DMS53 (cell line): ENCODE measurements at regions not wholly inside any gene's neighbourhood (a gene's known extent, or its start where the extent isn't known, plus 50 kb on each side); places are given as distances from the start of the nearest gene placed in this dataset.

Source experiments
- DNase-seq: peaks from one replicate; lab custom pipeline; 2025; lab: John Stamatoyannopoulos, UW

DNA sequence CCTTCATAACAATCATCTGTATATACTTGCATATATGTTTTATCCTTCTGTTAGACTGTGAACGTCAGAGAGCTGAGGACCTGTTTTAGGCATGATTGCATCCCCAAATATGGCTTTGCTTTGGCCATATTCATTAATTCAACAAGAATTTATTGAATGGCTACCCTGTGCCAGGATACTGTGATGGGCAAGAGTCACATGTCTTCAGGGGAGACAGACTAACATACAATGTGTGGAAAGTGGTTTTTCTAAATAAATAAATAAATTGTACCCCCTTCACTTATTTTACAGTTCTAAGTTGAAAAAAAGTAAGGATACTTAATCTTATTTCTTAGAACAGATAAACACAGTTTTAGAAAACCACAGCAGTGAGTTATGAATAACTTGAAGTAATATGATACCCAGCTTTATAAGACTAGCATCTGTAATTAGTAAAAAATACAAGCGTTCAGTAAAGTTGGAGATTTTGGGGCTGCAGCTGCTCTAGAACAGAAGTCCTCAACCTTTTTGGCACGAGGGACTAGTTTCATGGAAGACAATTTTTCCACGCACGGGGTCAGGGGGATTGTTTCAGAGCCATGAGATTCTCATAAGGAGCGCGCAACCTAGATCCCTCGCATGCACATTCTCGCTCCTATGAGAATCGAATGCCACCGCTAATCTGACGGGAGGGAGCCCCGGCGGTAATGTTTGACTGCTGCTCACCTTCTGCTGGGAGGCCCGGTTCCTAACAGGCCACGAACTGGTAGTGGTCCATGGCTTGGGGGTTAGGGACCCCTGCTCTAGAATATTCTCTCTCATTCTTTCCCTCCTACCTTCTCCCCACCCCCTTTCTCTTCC, 89.4 kb upstream of the MTPN start:
- no peak for DNase-seq

DNA sequence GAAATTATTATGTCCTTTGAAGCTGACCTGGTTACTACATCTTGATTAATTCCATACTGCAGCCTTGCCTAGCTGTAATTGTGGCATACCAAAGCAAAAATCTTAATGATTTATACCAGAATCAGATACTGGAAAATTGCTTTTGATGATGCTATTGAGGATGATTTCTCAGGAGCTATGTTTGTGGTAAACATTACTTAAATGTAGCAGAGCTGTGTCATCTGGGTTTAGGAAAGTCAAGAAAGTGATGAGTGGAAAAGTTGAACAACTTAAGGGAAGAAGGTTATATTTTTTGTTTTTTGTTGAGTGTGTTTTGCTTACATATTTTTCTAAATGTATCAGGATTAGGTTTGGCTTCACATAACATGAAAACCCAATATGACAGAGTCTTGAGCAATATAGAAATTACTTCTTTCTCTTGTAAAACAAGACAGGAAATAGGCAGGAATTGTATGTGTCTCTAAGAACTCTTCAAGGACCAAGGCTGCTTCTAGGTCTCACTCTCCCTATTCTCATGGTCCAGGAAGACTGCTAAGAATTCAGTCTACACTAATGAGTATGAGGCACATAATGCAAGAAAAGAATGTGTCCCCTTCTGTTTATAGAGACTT, 87.6 kb upstream of the MTPN start:
- DNase-seq = no peak

DNA sequence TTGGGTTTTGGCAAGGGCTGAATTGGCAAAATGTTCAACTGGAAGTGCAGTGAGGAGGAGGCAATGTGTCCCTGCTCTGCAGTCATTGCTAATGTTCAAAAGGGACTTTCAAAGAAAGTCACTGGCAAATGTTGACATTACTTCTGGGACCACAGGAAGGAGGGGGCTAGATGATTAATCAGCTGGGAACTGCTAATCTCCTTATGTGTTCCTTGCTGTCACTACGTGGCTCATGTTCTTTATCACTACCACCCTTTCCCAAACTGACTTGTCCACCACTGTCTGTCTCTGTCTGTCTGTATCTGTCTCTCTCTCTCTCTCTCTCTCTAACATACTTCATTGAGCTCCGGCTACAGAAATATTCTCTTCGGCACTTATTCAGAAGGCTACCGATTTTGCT, 86.9 kb upstream of the MTPN start:
- DNase-seq = peak; percentile 20

- no peak for DNase-seq
Observed at GRCh38 chr7:136063326-136063666, 86.1 kb upstream of the MTPN start.

- peak; percentile 87 for DNase-seq
Observed at GRCh38 chr7:136062625-136063325, 85.6 kb upstream of the MTPN start.

DNA sequence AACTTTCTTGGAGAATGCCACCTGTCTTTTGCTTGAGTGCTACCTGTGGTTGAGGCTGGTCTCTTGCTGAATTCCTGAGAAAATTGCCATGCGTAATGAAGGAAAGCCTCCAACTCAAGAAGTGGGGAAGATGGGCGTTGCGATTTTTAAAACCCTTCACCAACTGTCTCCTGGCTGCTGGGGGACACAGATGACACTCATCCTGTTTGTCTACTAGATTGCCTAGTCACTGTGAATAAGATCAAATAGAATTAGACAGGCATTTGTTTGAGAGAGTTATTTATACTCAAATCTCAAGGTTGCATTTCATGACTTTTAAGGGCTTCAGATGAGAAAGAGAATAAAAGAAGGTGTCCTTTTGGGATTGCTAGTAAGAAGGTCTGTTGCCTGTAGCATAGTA, 84.3 kb upstream of the MTPN start:
- DNase-seq = peak; percentile 49

DNA sequence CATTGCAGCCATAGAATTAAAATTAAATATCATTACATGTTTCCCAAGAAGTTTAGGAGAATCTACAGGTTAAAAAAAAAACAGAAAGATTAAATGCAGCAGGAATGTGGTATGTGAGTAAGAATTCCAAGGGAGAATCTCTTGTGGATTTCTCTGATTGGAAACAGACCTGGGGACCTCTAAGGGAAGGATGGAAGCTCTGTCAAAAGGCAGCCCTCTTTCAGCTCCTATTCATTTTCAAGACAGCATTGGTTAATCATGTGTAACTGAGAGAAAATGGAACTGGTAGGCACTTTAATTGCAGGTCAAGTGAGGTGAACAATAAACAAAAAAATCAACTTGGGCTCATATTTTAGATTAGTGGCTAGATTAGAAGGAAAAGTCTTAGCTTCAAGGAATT, 81.4 kb upstream of the MTPN start:
- DNase-seq = no peak

DNA sequence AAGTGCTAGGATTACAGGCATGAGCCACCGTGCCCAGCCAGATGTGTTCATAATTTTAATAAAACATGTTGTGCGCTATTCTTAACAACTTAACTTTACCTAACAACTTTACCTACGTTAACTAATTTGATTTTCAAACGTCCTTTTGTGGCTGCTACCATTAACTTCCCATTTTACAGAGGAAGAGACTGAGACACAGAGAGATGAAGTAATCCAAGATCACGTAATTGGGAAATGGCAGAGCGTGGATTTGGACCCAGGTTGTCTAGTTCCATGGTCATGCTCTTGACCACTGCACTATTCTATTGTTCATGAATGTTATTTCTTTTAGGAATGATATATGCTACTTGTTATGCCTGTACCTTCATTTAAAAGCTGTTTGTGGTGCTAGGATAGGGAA, 80.3 kb upstream of the MTPN start:
- no peak for DNase-seq

DNA sequence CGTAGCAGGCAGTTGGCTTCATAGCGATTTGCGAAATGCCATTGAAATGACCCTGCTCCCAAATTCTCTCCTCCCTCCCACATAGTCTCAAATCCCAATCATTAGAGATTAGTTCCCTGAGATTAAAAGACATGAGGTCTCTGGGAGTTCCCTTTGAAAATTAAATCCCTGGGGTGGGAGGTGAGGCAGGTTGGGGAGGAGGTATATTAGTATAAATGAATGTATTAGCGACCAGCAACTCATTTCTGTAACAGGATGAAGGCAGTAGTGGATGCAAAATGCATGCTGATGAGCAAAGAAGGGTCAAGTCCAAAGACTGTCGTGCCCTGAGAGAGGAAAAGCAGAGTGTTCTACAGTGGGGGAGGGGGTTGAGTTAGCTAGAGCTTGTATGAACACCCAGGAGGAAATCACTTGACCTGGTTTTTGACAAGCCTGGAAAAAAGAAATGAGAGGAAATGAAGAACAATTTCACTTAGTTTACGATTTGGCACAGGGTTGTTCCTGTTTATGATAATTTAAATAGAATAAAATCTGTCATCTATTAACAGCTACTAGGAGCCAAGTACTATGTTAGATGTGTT, 79.6 kb upstream of the MTPN start:
- peak; percentile 30 for DNase-seq

- DNase-seq = no peak
Observed at GRCh38 chr7:136055266-136055665, 78.1 kb upstream of the MTPN start.

DNA sequence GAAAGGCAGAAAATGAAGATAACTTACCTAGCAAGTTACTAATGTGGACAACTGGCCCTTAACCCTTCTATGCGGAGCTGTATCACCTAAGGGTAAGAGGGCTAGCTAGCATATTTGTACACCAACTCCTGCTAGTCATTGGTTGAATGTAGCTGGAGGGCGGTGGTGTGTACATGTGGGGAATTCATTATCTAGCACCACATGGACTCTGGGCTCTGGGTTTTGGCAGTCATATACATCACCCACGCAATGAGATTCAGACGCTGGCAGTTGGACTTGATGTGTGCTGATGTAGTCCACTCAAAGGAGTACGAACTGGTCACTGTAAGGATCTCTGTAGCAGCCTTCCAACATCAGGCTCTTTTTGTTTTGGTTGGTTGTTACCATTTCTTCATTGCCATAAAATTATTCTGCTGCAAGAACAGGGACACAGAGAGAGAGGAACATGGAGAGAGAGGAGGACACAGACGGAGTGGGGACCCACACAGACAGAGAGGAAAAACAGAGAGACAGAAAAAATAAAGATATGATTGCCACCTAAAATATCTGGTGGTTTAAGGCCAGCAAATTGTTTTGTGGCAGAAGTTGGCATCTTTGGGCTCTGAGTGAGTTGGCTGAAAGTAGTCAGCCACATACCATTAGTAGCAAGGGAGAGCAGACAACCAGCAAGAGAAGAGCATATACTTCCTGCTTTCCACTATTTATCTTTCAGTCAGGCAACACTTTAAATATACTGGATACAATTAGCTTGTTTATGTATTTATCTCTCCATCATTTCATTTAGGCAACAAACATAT, 76.7 kb upstream of the MTPN start:
- DNase-seq = no peak

- no peak for DNase-seq
Observed at GRCh38 chr7:136051203-136051928, 74.2 kb upstream of the MTPN start.

- no peak for DNase-seq
Observed at GRCh38 chr7:136050462-136050847, 73.3 kb upstream of the MTPN start.

GRCh38 chr7:136049818-136050461, 72.8 kb upstream of the MTPN start:
- DNase-seq = no peak

DNA sequence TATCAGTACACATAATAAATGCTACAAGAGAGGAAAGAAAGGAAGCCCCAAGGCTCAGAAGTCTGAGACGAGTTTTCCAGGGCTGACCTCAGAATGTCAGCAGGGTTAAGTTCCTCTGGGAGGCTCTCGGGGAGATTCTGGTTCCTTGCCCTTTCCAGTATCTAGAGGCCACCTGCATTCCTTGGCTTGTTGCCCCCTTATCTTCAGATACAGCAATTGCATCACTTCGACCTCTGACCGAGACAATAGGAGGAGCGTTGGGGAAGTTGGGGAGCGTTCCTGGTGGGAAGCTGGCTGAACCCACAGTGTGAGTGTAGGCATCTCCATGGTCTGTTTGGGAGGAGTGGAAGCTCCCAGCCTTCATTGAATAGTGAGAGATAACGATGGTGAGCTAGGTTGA, 72.0 kb upstream of the MTPN start:
- no peak for DNase-seq

- no peak for DNase-seq
Observed at GRCh38 chr7:136046548-136046947, 69.4 kb upstream of the MTPN start.

DNA sequence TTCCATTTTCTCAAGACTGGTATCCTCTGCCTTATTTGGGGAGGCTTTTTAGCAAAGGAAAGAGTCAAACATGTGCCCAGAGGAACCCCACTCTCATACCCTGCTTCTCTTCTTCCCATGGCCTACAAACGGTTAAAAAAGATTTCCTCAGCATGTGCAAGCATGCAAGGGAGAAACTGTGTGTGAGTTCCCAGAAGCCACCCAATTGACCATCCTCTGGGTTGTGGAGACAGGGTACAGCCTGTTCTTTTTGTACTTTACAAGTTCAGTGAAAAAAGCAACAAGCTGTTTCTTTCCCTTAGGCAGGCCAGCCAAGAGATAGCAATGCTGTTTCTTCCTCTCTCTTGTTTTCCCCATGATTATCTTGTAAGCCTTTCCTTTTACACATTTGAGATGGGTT, 68.8 kb upstream of the MTPN start:
- DNase-seq = no peak

- no peak for DNase-seq
Observed at GRCh38 chr7:136045181-136045580, 68.0 kb upstream of the MTPN start.

DNA sequence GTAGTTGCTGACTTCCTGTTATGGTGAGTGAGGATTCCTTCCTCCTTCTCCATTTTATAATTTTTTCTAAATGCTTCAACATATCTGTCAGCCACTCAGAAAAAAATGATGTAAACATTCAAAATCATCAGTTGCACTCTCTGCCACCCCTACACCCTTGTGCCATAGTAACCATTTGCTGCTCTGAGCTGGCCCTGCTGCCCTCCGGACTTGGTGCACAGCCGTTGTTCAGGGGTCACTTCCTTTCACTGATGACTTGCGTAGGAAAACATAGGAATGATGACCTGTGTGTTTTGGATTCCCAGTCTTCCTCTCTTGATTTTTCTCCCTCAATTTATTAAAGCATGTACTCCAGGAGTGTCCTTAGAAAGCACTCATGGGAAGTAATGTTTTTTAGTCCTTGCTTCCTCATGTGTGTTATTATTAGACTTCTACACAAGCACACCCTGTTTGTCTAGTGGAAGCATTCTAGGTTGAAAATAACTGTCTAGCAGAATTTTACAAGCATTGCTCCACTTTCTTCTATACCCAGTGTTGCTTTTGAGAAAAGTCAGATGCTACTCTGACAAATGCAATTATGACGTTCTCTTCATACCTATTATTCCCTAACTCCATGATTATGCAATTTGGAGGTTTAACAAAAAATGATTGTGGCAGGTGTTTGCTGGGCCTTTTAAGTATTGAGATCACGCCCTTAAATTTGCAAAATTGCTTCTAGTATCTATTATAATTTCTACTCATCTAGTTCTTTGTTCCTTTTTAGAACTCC, 62.6 kb upstream of the MTPN start:
- DNase-seq = peak; percentile 30

GRCh38 chr7:136036336-136036735, 59.2 kb upstream of the MTPN start:
- peak; percentile 17 for DNase-seq
